ENCODE measurements at regions not wholly inside any gene's neighbourhood (a gene's known extent, or its start where the extent isn't known, plus 50 kb on each side); places are given as distances from the start of the nearest gene placed in this dataset.

- TF ChIP-seq GTF2I (CRISPR knock-in tag; conservative IDR thresholded peaks at IDR 0.05) (no peak), CREB1 (CRISPR knock-in tag; IDR thresholded peaks at IDR 0.05) (no peak), ZNF671 (CRISPR knock-in tag; IDR thresholded peaks at IDR 0.05) (no peak), TP53 (CRISPR knock-in tag; IDR thresholded peaks at IDR 0.05) (no peak), USF2 (CRISPR knock-in tag; IDR thresholded peaks at IDR 0.05) (no peak), ZSCAN18 (CRISPR knock-in tag; IDR thresholded peaks at IDR 0.05) (no peak)
Observed at GRCh38 chr2:14297340-14297739, 335.2 kb upstream of the LRATD1 start (continued).

GRCh38 chr2:14297906-14298305, 334.6 kb upstream of the LRATD1 start:
- ATAC-seq (no peak), DNase-seq (ENCODE audit: low spot score) (no peak)
- ChIA-PET CTCF (no interaction called here), POLR2A (no interaction called here)
- Mint-ChIP-seq H3K4me1 (peaks cover 5% of the 10 kb centered on the region; the same call in 1 of the 2 replicates), H3K27ac (no peak overlapping the region), H3K36me3 (no peaks in the 10 kb centered on the region), H3K4me3 (no peak overlapping the region), H3K9me3 (no peaks in the 10 kb centered on the region), H3K27me3 (ENCODE audit: low read depth) (no peaks in the 10 kb centered on the region; the same call in 1 of the 2 replicates)
- no peak for TF ChIP-seq ZNF416 (CRISPR knock-in tag; IDR thresholded peaks at IDR 0.05)
- TF ChIP-seq SOX15 (CRISPR knock-in tag; IDR thresholded peaks at IDR 0.05): no peak
- TF ChIP-seq ZNF671 (CRISPR knock-in tag; IDR thresholded peaks at IDR 0.05): no peak
- no peak for TF ChIP-seq ARID4B (CRISPR knock-in tag; IDR thresholded peaks at IDR 0.05; ENCODE audit: borderline replicate concordance)
- TF ChIP-seq ZNF232 (CRISPR knock-in tag; IDR thresholded peaks at IDR 0.05): no peak
- no peak for TF ChIP-seq CTCF (IDR thresholded peaks at IDR 0.05)
- TF ChIP-seq E2F5 (CRISPR knock-in tag; IDR thresholded peaks at IDR 0.05): no peak
- TF ChIP-seq ZNF532 (CRISPR knock-in tag; IDR thresholded peaks at IDR 0.05; ENCODE audit: borderline replicate concordance): no peak
- TF ChIP-seq E2F4 (CRISPR knock-in tag; IDR thresholded peaks at IDR 0.05; ENCODE audit: borderline replicate concordance, low read depth): no peak

Measured in WTC11 (cell line).